ENCODE measurements at regions not wholly inside any gene's neighbourhood (a gene's known extent, or its start where the extent isn't known, plus 50 kb on each side); places are given as distances from the start of the nearest gene placed in this dataset.
"Not testable (repeated sequence)": the region's sequence is repeated elsewhere in the genome, so short reads cannot be mapped to it uniquely, and the experiment has no call there.

- DNase-seq (ENCODE audit: low spot score) = no peak
Observed at GRCh38 chr7:67913604-67914003, 917.0 kb downstream of the TYW1 start.

GRCh38 chr7:67916111-67916510, 919.5 kb downstream of the TYW1 start:
- DNase-seq (ENCODE audit: low spot score) = not testable (repeated sequence)

DNA sequence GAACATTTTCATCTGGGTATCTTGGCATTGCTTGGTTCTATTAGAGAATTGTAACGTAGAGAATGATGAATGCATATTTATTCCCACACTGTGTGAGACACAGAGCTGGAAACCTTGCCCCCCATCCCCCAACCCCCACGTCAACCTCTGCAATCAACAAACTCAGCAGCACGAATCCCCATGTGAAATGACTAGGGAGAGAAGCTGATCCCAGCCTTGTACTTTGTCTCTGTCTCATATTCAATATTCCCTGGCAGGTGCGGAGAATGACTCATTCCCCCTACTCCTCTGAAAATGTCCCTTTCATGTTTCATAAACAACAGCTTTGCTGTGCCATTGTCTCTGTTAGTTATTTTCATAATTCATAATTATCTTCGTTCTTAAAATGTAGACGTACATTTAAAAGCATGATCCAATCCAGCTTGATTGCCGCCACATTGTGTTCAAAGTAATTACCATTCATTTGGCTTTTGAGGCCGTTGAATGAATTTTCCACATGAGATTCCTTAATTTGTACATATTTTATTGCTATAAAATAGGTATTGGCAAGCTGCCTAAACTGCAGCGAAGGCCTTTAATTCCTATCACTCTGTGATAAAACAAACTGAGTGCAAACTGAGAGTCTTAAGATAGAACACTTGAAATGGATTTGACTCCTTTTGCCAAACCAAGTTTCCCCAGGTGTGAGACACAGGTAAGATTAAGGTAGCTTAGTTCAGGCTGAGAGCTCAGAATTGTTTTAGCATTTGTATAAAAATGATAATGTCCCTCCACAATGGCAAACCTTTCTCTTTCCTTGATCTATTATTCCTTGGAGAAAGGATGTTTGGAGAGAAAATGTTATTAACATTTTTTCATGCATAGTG, 920.2 kb downstream of the TYW1 start:
- DNase-seq (ENCODE audit: low spot score) = no peak

GRCh38 chr7:67917437-67917755, 920.8 kb downstream of the TYW1 start:
- DNase-seq (ENCODE audit: low spot score) = no peak

- no peak for DNase-seq (ENCODE audit: low spot score)
Observed at GRCh38 chr7:67918158-67918557, 921.5 kb downstream of the TYW1 start.

GRCh38 chr7:67923286-67923685, 926.7 kb downstream of the TYW1 start:
- DNase-seq (ENCODE audit: low spot score) = no peak

DNA sequence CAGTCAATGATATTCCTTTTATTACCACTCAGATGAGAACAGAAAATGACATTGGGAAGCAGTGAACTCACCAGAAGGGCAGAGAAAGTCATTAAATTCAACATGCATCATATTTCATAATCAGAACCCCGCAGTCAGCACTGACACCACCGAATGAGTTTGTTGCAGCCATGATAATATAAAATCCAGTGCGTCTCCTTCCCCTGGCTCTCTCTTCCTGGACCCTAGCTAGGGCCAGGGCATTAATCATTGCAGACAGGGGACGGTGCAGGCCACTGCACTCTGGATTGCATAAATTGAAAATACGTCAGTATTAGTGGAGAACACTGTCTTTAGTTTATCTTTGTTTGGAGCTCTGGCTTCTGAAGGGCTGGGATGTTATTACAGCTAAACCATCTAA, 931.5 kb downstream of the TYW1 start:
- DNase-seq (ENCODE audit: low spot score) = no peak

- DNase-seq (ENCODE audit: low spot score) = not testable (repeated sequence)
Observed at GRCh38 chr7:67936447-67936846, 939.8 kb downstream of the TYW1 start.

- no peak for DNase-seq (ENCODE audit: low spot score)
Observed at GRCh38 chr7:67940400-67940799, 943.8 kb downstream of the TYW1 start.

GRCh38 chr7:67947191-67947590, 950.6 kb downstream of the TYW1 start:
- no peak for DNase-seq (ENCODE audit: low spot score)

- no peak for DNase-seq (ENCODE audit: low spot score)
Observed at GRCh38 chr7:67947646-67948045, 951.0 kb downstream of the TYW1 start.

DNA sequence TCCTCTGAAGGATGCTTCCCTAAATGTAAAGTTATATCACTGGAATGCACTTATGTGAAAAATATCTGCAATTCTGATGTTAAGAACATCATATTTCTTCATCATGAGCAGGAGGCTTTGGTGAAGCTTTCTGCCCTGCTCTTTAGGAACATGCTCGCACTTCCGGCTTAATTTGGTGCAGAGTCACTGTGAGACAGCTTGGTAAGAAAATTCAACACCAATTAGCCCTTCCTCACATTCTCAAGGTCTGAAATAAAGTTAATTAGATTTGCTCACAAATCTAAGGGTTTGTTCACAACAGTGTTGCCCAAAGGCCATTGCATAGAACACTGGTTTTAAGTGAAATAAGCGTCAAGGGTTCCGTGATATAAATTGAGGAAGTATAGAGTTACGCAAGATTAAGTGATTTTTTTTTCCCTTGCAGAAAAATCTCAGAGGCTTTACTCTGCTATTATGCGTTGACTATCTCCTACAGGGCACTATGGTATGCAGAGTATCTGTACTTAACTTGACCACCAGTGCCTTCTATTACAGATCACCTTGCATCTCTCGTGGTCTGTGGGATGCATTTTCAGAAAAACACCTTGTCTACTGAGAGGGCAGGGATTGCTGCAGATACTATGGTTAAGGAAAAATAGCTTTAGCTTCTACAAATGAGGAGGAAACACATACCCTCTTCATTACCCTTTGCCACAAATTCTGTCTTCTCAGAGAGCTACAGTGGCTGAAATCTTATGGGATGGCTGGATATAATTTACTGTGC, 953.9 kb downstream of the TYW1 start:
- DNase-seq (ENCODE audit: low spot score) = no peak

- no peak for DNase-seq (ENCODE audit: low spot score)
Observed at GRCh38 chr7:67955061-67955460, 958.4 kb downstream of the TYW1 start.

DNA sequence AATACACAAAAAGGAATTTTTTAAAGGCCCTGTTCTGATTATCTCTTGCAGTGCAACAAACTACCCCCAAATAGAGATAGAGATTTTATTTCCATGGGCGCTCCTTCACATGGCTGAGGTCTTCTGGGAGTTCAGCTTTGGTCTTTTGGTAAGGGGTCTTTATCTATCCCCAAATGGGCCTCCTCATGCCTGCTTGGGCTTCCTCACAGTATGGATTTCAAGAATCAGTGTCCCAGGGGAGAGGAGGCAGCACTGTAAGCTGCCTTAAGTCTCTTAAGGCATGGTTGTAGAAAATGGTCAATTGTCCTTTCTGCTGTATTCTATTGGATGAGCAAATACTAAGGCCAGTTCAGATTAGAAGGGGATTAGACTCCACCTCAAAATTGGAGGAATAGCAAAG, 966.2 kb downstream of the TYW1 start:
- DNase-seq (ENCODE audit: low spot score) = no peak

DNA sequence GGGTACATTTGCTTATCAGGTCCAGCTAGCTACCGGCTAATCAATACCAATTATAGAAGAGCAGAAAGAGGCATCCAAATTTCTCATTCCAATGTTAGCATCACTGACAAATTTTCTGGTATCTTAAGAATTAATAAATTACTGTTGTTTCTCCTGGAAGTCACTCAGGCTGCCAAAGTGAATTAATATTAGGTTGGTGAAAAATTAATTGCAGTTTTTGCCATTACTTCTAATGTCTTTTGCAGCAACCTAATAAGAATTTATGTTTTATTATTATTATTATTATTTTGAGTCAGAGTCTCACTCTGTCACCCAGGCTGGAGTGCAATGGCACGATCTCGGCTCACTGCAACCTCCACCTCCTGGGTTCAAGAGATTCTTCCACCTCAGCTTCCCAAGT, 979.9 kb downstream of the TYW1 start:
- DNase-seq (ENCODE audit: low spot score) = no peak

- DNase-seq (ENCODE audit: low spot score) = no peak
Observed at GRCh38 chr7:67983486-67983885, 986.9 kb downstream of the TYW1 start.

- no peak for DNase-seq (ENCODE audit: low spot score)
Observed at GRCh38 chr7:67984326-67984725, 987.7 kb downstream of the TYW1 start.

GRCh38 chr7:67989142-67989541, 992.5 kb downstream of the TYW1 start:
- DNase-seq (ENCODE audit: low spot score) = no peak

- no peak for DNase-seq (ENCODE audit: low spot score)
Observed at GRCh38 chr7:67990003-67990402, 993.4 kb downstream of the TYW1 start.

DNA sequence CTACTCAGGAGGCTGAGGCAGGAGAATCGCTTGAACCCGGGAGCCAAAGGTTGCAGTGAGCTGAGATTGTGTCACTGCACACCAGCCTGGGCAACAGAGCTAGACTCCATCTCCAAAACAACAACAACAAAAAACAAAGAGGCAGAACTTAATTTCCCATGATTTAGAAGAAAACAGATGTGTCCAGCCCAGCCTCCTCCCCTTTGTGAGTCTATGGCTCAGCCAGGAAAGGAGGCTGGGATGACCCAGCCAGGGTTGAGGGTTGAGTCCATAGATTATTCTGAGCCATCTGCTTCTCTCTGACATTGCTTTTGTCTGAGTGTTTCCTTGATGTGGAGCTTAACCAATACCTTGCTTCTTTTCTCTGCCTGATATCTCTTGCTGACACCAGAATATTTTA, 994.1 kb downstream of the TYW1 start:
- DNase-seq (ENCODE audit: low spot score) = no peak

DNA sequence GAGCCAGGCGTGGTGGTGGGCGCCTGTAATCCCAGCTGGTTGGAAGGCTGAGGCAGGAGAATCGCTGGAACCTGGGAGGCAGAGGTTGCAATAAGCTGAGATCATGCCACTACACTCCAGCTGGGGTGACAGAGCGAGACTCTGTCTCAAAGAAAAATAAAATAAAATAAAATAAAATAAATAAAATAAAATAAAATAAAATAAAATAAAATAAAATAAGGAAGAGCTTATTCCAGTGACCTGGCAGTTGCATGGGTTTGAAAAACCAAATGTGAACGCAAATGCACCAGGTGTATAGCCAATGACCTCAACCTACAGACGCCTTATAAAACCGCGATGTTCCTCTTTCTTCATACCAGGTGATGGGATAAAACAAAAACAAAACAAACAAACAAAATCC, 995.7 kb downstream of the TYW1 start:
- no peak for DNase-seq (ENCODE audit: low spot score)

DNA sequence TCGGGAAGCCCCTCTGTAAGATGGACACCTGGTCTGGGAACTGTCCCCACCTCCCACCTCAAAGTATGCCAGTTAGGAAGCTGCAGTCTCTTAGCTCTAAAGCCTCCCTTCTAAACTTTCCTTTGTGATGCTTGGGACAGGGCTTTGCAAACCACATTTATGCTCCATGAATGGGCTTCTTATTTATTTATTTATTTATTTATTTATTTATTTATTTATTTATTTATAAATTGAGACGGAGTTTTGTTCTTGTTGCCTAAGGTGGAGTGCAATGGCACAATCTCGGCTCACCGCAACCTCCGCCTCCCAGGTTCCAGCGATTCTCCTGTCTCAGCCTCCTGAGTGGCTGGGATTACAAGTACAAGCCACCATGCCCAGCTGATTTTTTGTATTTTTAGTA, 1009.4 kb downstream of the TYW1 start:
- DNase-seq (ENCODE audit: low spot score) = no peak

GRCh38 chr7:68006619-68007018, 1010.0 kb downstream of the TYW1 start:
- no peak for DNase-seq (ENCODE audit: low spot score)

DNA sequence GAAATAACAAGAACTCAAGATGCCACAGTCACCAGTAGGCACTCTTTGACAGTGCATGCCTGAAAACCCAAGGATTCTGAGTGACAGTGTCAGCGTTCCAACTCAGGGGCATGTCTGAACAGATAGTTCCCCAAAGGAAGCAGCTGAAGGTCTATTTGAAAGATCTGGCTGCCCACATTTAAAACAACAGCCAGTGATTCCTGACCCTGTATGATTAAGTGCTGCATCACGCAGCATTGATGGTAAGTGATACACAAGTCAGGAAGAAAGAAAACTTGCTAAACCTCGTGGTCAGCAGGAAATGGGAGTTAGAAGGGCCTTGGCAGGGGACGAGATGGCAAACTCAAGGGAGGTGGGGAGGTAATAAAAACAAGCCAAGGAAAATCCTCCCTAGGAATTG, 1013.1 kb downstream of the TYW1 start:
- DNase-seq (ENCODE audit: low spot score) = no peak

Measured in left forelimb (tissue), 1 donor.